ENCODE measurements at regions not wholly inside any gene's neighbourhood (a gene's known extent, or its start where the extent isn't known, plus 50 kb on each side); places are given as distances from the start of the nearest gene placed in this dataset.

- H3K4me3 Mint-ChIP-seq: no peak overlapping the region
These were observed 560.8 kb upstream of the JAG1 start for GRCh38 chr20:11234608-11235007.

GRCh38 chr20:11235058-11235457 is 561.3 kb upstream of the JAG1 start:
- no peaks in the 10 kb centered on the region for H3K27me3 Mint-ChIP-seq (ENCODE audit: low read depth)
- no peak for DNase-seq
- intact Hi-C loops (cut with micrococcal nuclease): no loop called here

More at GRCh38 chr20:11234608-11235007, 560.8 kb upstream of the JAG1 start:
- CTCF ChIA-PET: no interaction called here
- H3K36me3 Mint-ChIP-seq (ENCODE audit: low read depth): no peaks in the 10 kb centered on the region
- H3K27ac Mint-ChIP-seq: no peak overlapping the region
- intact Hi-C loops (cut with micrococcal nuclease): no loop called here
- no peak for DNase-seq
- no peaks in the 10 kb centered on the region for H3K4me1 Mint-ChIP-seq (ENCODE audit: low read depth)
- no peaks in the 10 kb centered on the region for H3K27me3 Mint-ChIP-seq (ENCODE audit: low read depth)
- H3K9me3 Mint-ChIP-seq: no peaks in the 10 kb centered on the region

GRCh38 chr20:11242320-11242719 is 568.5 kb upstream of the JAG1 start:
- intact Hi-C loops (cut with micrococcal nuclease): no loop called here
- Mint-ChIP-seq H3K36me3 (ENCODE audit: low read depth) (no peaks in the 10 kb centered on the region), H3K4me3 (no peak overlapping the region), H3K27me3 (ENCODE audit: low read depth) (no peaks in the 10 kb centered on the region), H3K9me3 (no peaks in the 10 kb centered on the region), H3K4me1 (ENCODE audit: low read depth) (no peaks in the 10 kb centered on the region), H3K27ac (no peak overlapping the region)
- DNase-seq: no peak
- CTCF ChIA-PET: no interaction called here

More at GRCh38 chr20:11235058-11235457, 561.3 kb upstream of the JAG1 start:
- Mint-ChIP-seq H3K27ac (no peak overlapping the region), H3K4me3 (no peak overlapping the region), H3K4me1 (ENCODE audit: low read depth) (no peaks in the 10 kb centered on the region), H3K9me3 (no peaks in the 10 kb centered on the region), H3K36me3 (ENCODE audit: low read depth) (no peaks in the 10 kb centered on the region)
- CTCF ChIA-PET: no interaction called here

GRCh38 chr20:11245431-11245830 is 571.6 kb upstream of the JAG1 start:
- no peaks in the 10 kb centered on the region for H3K27me3 Mint-ChIP-seq (ENCODE audit: low read depth)
- intact Hi-C loops (cut with micrococcal nuclease): no loop called here
- no peaks in the 10 kb centered on the region for H3K4me1 Mint-ChIP-seq (ENCODE audit: low read depth)
- H3K4me3 Mint-ChIP-seq: no peak overlapping the region
- H3K27ac Mint-ChIP-seq: no peak overlapping the region
- no peak for DNase-seq
- H3K36me3 Mint-ChIP-seq (ENCODE audit: low read depth): no peaks in the 10 kb centered on the region
- CTCF ChIA-PET: no interaction called here
- no peaks in the 10 kb centered on the region for H3K9me3 Mint-ChIP-seq

DNA sequence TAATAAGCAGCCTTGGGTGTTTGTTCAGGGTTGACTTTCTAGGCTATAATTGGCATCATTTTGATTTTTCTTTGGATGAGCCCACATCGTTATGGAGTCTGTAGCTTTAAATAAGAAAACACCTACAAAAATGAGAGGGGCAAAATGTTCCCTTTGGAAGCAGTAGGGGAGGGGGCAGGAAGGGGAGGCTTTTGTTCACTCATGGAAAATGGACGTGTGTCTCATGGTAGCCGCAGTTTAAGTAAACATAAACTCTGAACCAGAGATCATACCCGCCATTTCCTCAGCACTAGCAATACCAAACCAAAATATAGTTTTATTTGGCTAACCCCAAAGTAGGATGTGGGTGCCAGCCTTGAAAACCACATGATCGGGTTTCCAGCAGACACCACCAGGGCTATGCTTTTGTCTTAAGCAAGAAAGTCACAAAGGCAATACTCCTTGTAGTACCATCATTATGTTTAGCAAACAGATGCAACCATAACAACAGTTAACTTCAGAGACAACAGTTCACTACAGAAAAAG is 572.5 kb upstream of the JAG1 start:
- no peaks in the 10 kb centered on the region for H3K27me3 Mint-ChIP-seq (ENCODE audit: low read depth)
- no peak overlapping the region for H3K4me3 Mint-ChIP-seq
- H3K9me3 Mint-ChIP-seq: no peaks in the 10 kb centered on the region
- H3K27ac Mint-ChIP-seq: no peak overlapping the region
- intact Hi-C loops (cut with micrococcal nuclease): no loop called here
- no peaks in the 10 kb centered on the region for H3K36me3 Mint-ChIP-seq (ENCODE audit: low read depth)
- no peak for DNase-seq
- CTCF ChIA-PET: no interaction called here
- no peaks in the 10 kb centered on the region for H3K4me1 Mint-ChIP-seq (ENCODE audit: low read depth)

DNA sequence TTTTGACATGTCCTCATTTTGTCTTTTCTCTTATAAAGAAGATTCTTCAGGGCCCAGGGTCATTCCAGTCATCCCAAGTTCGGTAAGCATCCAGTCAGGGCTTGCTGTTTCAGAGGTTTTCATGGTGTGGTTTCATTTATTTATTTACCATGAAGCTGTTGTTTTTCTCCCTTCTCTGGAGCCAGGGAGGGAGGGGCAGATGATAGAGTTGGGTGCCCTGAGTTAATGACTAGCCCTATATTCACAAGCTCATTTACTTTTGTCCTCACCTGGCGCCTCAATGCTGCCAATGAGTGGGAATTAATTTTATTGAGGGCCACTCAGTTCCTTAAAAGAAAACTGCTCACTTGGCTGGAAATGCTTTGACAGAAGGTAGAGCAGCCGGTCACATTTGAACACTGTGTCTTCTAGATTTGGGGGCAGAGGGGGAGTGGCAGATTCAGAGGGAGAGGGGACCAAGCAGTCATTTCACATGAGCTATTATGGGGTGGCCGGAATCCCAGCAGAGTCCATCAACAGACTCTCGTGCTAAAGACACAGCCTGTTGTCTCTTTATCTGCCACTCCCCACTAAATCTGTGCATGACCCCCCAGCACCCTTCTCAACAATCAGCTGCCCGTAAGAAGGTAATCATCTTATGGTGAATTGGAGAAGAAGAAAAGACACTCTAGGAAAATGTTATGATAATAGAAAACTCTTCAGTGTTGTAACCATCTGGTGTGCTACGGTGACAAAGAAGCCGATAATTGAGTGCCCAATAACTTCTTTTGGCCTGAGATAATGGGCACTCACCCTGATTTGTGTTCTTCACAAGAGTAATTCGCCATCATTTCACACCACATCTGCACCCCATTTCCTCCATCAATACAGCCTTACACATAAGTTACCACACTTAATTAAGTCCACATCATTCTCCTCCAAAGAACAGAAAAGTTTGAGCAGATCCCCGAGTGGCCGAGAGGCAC is 573.5 kb upstream of the JAG1 start:
- Mint-ChIP-seq H3K27me3 (ENCODE audit: low read depth) (no peaks in the 10 kb centered on the region), H3K27ac (no peak overlapping the region), H3K4me3 (no peak overlapping the region), H3K4me1 (ENCODE audit: low read depth) (no peaks in the 10 kb centered on the region), H3K36me3 (ENCODE audit: low read depth) (no peaks in the 10 kb centered on the region), H3K9me3 (peaks cover 2% of the 10 kb centered on the region)
- CTCF ChIA-PET: no interaction called here
- DNase-seq: no peak
- intact Hi-C loops (cut with micrococcal nuclease): no loop called here

DNA sequence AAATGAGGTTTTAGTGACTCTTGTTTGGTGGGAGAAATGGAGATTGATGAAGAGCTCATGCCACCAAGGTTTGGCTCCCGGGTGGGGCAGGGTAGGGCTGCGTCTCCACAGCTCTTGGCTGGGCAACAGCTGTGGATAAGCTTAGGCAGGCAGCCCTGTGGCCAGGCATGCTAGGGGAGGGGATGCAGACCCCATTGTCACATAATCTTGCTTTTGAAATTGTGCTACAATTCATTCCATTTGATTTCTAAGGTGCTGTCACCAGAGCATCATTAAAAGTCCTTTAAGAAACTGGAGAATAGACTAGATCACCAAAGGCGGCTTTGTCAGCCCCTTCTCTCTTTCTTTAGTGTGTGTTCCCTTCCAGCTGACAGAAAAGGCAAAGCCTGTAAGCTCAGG is 574.2 kb upstream of the JAG1 start:
- CTCF ChIA-PET: no interaction called here
- Mint-ChIP-seq H3K9me3 (peaks cover 3% of the 10 kb centered on the region), H3K4me1 (ENCODE audit: low read depth) (no peaks in the 10 kb centered on the region), H3K27ac (no peak overlapping the region), H3K27me3 (ENCODE audit: low read depth) (no peaks in the 10 kb centered on the region), H3K4me3 (no peak overlapping the region), H3K36me3 (ENCODE audit: low read depth) (no peaks in the 10 kb centered on the region)
- intact Hi-C loops (cut with micrococcal nuclease): no loop called here
- DNase-seq: no peak

- no peaks in the 10 kb centered on the region for H3K4me1 Mint-ChIP-seq (ENCODE audit: low read depth)
These were observed 575.2 kb upstream of the JAG1 start for GRCh38 chr20:11248687-11249638.

DNA sequence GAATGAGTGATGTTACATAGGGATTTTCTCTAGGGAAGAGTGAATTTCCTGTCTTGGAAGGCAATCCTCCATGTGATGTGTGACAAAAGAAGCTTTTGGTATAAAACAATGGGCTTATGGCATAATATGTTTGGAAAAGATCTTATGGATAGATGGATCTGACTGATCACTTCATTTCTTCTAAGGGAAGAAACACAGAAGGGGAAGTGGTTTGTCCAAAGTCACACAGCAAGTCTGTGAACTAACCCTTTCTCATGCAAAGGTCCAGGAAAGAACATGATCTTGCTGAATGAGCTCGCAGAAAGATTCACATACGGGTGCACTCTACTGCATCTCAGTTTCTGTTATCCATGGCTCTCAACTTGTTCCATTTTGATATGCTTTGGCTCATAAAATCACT is 575.9 kb upstream of the JAG1 start:
- no peak for DNase-seq
- intact Hi-C loops (cut with micrococcal nuclease): no loop called here
- H3K4me1 Mint-ChIP-seq (ENCODE audit: low read depth): no peaks in the 10 kb centered on the region
- H3K27ac Mint-ChIP-seq: no peak overlapping the region
- CTCF ChIA-PET: no interaction called here
- H3K4me3 Mint-ChIP-seq: no peak overlapping the region
- no peaks in the 10 kb centered on the region for H3K36me3 Mint-ChIP-seq (ENCODE audit: low read depth)
- H3K9me3 Mint-ChIP-seq: peaks cover 11% of the 10 kb centered on the region
- no peaks in the 10 kb centered on the region for H3K27me3 Mint-ChIP-seq (ENCODE audit: low read depth)

More at GRCh38 chr20:11248687-11249638, 575.2 kb upstream of the JAG1 start:
- Mint-ChIP-seq H3K36me3 (ENCODE audit: low read depth) (no peaks in the 10 kb centered on the region), H3K9me3 (peaks cover 7% of the 10 kb centered on the region), H3K4me3 (no peak overlapping the region), H3K27ac (no peak overlapping the region), H3K27me3 (ENCODE audit: low read depth) (no peaks in the 10 kb centered on the region)
- intact Hi-C loops (cut with micrococcal nuclease): no loop called here
- CTCF ChIA-PET: no interaction called here
- no peak for DNase-seq

DNA sequence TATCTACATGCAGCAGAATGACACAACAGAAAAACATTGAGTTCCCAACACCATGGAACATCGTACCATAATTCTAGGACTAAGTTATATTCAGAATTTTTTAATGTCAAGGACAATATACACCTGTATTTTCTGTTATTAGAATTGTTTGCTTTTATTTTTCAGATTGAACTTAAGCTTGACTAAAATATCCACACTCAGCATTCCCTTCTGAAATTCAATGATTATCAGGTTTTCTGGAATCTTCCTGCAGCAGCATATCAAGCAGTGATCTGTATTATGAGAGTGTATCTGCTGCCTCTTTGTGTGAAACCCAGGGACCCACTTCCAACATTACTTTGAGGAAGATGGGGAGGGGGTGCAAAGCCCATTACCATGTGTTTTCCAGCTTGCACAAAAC is 578.6 kb upstream of the JAG1 start:
- H3K9me3 Mint-ChIP-seq: peaks cover 14% of the 10 kb centered on the region

GRCh38 chr20:11255455-11255854 is 581.7 kb upstream of the JAG1 start:
- CTCF ChIA-PET: no interaction called here
- Mint-ChIP-seq H3K36me3 (ENCODE audit: low read depth) (no peaks in the 10 kb centered on the region), H3K4me3 (no peak overlapping the region), H3K27me3 (ENCODE audit: low read depth) (no peaks in the 10 kb centered on the region), H3K27ac (no peak overlapping the region), H3K9me3 (peaks cover 14% of the 10 kb centered on the region), H3K4me1 (ENCODE audit: low read depth) (no peaks in the 10 kb centered on the region)
- intact Hi-C loops (cut with micrococcal nuclease): no loop called here
- DNase-seq: no peak

More for the DNA sequence above, 578.6 kb upstream of the JAG1 start:
- Mint-ChIP-seq H3K27me3 (ENCODE audit: low read depth) (no peaks in the 10 kb centered on the region), H3K27ac (no peak overlapping the region), H3K36me3 (ENCODE audit: low read depth) (no peaks in the 10 kb centered on the region), H3K4me3 (no peak overlapping the region), H3K4me1 (ENCODE audit: low read depth) (no peaks in the 10 kb centered on the region)
- CTCF ChIA-PET: no interaction called here
- intact Hi-C loops (cut with micrococcal nuclease): no loop called here
- no peak for DNase-seq

GRCh38 chr20:11255860-11256259 is 582.1 kb upstream of the JAG1 start:
- H3K9me3 Mint-ChIP-seq: peaks cover 14% of the 10 kb centered on the region
- H3K27ac Mint-ChIP-seq: no peak overlapping the region
- DNase-seq: no peak
- no peaks in the 10 kb centered on the region for H3K4me1 Mint-ChIP-seq (ENCODE audit: low read depth)
- H3K36me3 Mint-ChIP-seq (ENCODE audit: low read depth): no peaks in the 10 kb centered on the region
- intact Hi-C loops (cut with micrococcal nuclease): no loop called here
- no peak overlapping the region for H3K4me3 Mint-ChIP-seq
- H3K27me3 Mint-ChIP-seq (ENCODE audit: low read depth): no peaks in the 10 kb centered on the region
- CTCF ChIA-PET: no interaction called here

Measured in activated naive CD4-positive, alpha-beta T cell treated with anti-CD3 and anti-CD28 coated beads for 36 hours (primary cell).